HS-5 (cell line): ENCODE measurements at regions not wholly inside any gene's neighbourhood (a gene's known extent, or its start where the extent isn't known, plus 50 kb on each side); places are given as distances from the start of the nearest gene placed in this dataset.
"Not testable (repeated sequence)": the region's sequence is repeated elsewhere in the genome, so short reads cannot be mapped to it uniquely, and the experiment has no call there.

ENCODE experiments used
- DNase-seq: peaks from one replicate; pipeline ENCODE4 v3.0.0-alpha.2; 2012; ENCODE audit warnings: low read depth

GRCh38 chr12:124218650-124219049 lies 76.2 kb upstream of the RFLNA start:
- DNase-seq, result not testable (repeated sequence)

GRCh38 chr12:124222368-124223245 lies 72.3 kb upstream of the RFLNA start:
- DNase-seq, result no peak

- DNase-seq, result not testable (repeated sequence)
Observed at GRCh38 chr12:124223733-124224138, 71.2 kb upstream of the RFLNA start.

GRCh38 chr12:124224535-124225110 lies 70.3 kb upstream of the RFLNA start:
- no peak for DNase-seq

GRCh38 chr12:124225730-124226129 lies 69.2 kb upstream of the RFLNA start:
- no peak for DNase-seq

GRCh38 chr12:124227951-124228711 lies 66.8 kb upstream of the RFLNA start:
- DNase-seq, result no peak

GRCh38 chr12:124229520-124229919 lies 65.4 kb upstream of the RFLNA start:
- DNase-seq, result no peak

- no peak for DNase-seq
Observed at GRCh38 chr12:124230117-124230757, 64.7 kb upstream of the RFLNA start.

GRCh38 chr12:124230789-124231188 lies 64.1 kb upstream of the RFLNA start:
- no peak for DNase-seq

- DNase-seq, result no peak
Observed at GRCh38 chr12:124231980-124232653, 62.8 kb upstream of the RFLNA start.

GRCh38 chr12:124232654-124232987 lies 62.3 kb upstream of the RFLNA start:
- DNase-seq, result no peak

- peak; percentile 98 for DNase-seq
Observed at GRCh38 chr12:124233041-124233796, 61.7 kb upstream of the RFLNA start.

GRCh38 chr12:124233846-124234640 lies 60.9 kb upstream of the RFLNA start:
- no peak for DNase-seq

- DNase-seq, result peak; percentile 93
Observed at GRCh38 chr12:124236625-124237031, 58.3 kb upstream of the RFLNA start.

- no peak for DNase-seq
Observed at GRCh38 chr12:124238886-124239285, 56.0 kb upstream of the RFLNA start.

GRCh38 chr12:124240493-124240892 lies 54.4 kb upstream of the RFLNA start:
- DNase-seq, result no peak

GRCh38 chr12:124241776-124242528 lies 52.9 kb upstream of the RFLNA start:
- DNase-seq, result no peak

GRCh38 chr12:124242529-124243065 lies 52.3 kb upstream of the RFLNA start:
- no peak for DNase-seq

- no peak for DNase-seq
Observed at GRCh38 chr12:124243936-124244335, 51.0 kb upstream of the RFLNA start.
